GM23338 (cell line): ENCODE measurements at regions not wholly inside any gene's neighbourhood (a gene's known extent, or its start where the extent isn't known, plus 50 kb on each side); places are given as distances from the start of the nearest gene placed in this dataset.

Experiments used
- ATAC-seq: fragments of 200-7000 bp; cut with Tn5 transposase; 3 replicates; pipeline ENCODE4 v1.9.1; 2020
- DNase-seq: peaks from one replicate; pipeline ENCODE4 v3.0.0-alpha.2; 2015; ENCODE audit warnings: low spot score
- H2AFZ ChIP-seq: fragments of 200-600 bp; sonication (generic); 2 replicates; pipeline ENCODE4 v1.8.0; 2016; ENCODE audit warnings: antibody characterized with exemption, mild to moderate bottlenecking, moderate library complexity
- H3F3A ChIP-seq: fragments of 200-600 bp; sonication (generic); replicated peaks from 2 replicates; pipeline ENCODE4 v1.8.0; 2017; ENCODE audit warnings: antibody characterized with exemption, mixed run types, low read depth
- H3K27ac ChIP-seq: fragments of 200-600 bp; sonication (generic); 2 replicates; pipeline ENCODE4 v1.6.1; 2016; ENCODE audit warnings: low read depth
- H3K27me3 ChIP-seq: fragments of 200-600 bp; sonication (generic); 2 replicates; pipeline ENCODE4 v1.8.0; 2016; ENCODE audit warnings: mild to moderate bottlenecking, mixed run types, moderate library complexity; ENCODE audit not compliant: insufficient read depth
- H3K36me3 ChIP-seq: fragments of 200-600 bp; sonication (generic); 2 replicates; pipeline ENCODE4 v1.8.0; 2016; ENCODE audit warnings: mild to moderate bottlenecking; ENCODE audit not compliant: insufficient read depth
- H3K4me1 ChIP-seq: fragments of 200-600 bp; sonication (generic); 2 replicates; pipeline ENCODE4 v1.8.0; 2016; ENCODE audit warnings: mild to moderate bottlenecking, moderate library complexity; ENCODE audit not compliant: insufficient read depth
- H3K4me2 ChIP-seq: fragments of 200-600 bp; sonication (generic); 2 replicates; pipeline ENCODE4 v1.7.1; 2017; ENCODE audit warnings: mixed run types
- H3K4me3 ChIP-seq: fragments of 200-600 bp; sonication (generic); 2 replicates; pipeline ENCODE4 v1.6.1; 2016; ENCODE audit warnings: mixed run types
- H3K79me2 ChIP-seq: fragments of 200-600 bp; sonication (generic); replicated peaks from 2 replicates; pipeline ENCODE4 v1.8.0; 2017; ENCODE audit warnings: mild to moderate bottlenecking; ENCODE audit not compliant: insufficient read depth
- H3K9me2 ChIP-seq: fragments of 200-600 bp; sonication (generic); 2 replicates; pipeline ENCODE4 v1.8.0; 2017; ENCODE audit not compliant: insufficient read depth
- H4K20me1 ChIP-seq: fragments of 200-600 bp; sonication (generic); replicated peaks from 2 replicates; pipeline ENCODE4 v1.8.0; 2017; ENCODE audit warnings: mild to moderate bottlenecking; ENCODE audit not compliant: insufficient read depth
- H3K27ac Mint-ChIP-seq: 2 replicates; pipeline ENCODE4 v1.8.0; 2020; ENCODE audit warnings: inconsistent platforms, mild to moderate bottlenecking, moderate library complexity, mixed read lengths
- H3K27me3 Mint-ChIP-seq: 3 replicates; pipeline ENCODE4 v1.8.0; 2022; ENCODE audit warnings: low read depth, mild to moderate bottlenecking, moderate library complexity, mixed read lengths, inconsistent platforms; ENCODE audit not compliant: insufficient read depth, poor library complexity
- H3K36me3 Mint-ChIP-seq: 3 replicates; pipeline ENCODE4 v1.8.0; 2021; ENCODE audit warnings: low read depth, mild to moderate bottlenecking, inconsistent platforms, moderate library complexity, mixed read lengths
- H3K4me1 Mint-ChIP-seq: 3 replicates; pipeline ENCODE4 v1.8.0; 2020; ENCODE audit warnings: mild to moderate bottlenecking, inconsistent platforms, mixed read lengths
- H3K4me3 Mint-ChIP-seq: 3 replicates; pipeline ENCODE4 v1.8.0; 2021; ENCODE audit warnings: moderate library complexity, mild to moderate bottlenecking, inconsistent platforms, mixed read lengths
- H3K9me3 Mint-ChIP-seq: 3 replicates; pipeline ENCODE4 v1.8.0; 2020; ENCODE audit warnings: moderate library complexity, mild to moderate bottlenecking, inconsistent platforms, mixed read lengths
- CREB1 ChIP-seq: fragments of 250-450 bp; sonication (Bioruptor Pico); IDR thresholded peaks from 2 replicates; pipeline ENCODE4 v1.5.0; 2020; ENCODE audit warnings: low read depth, mild to moderate bottlenecking, moderate library complexity
- EZH2 ChIP-seq: fragments of 200-600 bp; sonication (generic); IDR thresholded peaks from one replicate; pipeline ENCODE4 v1.8.0; 2017; ENCODE audit warnings: antibody characterized with exemption, mild to moderate bottlenecking, low read depth; ENCODE audit not compliant: unreplicated experiment
- EZH2phosphoT487 ChIP-seq: fragments of 200-600 bp; sonication (generic); IDR thresholded peaks from one replicate; pipeline ENCODE4 v1.8.1; 2018; ENCODE audit warnings: antibody characterized with exemption; ENCODE audit not compliant: unreplicated experiment
- JUNB ChIP-seq: IDR thresholded peaks from one replicate; pipeline ENCODE4 v1.6.1; 2016; ENCODE audit warnings: antibody characterized with exemption; ENCODE audit not compliant: unreplicated experiment
- NANOG ChIP-seq: IDR thresholded peaks from 2 replicates; pipeline ENCODE4 v1.6.1; 2016; ENCODE audit warnings: antibody characterized with exemption, borderline replicate concordance
- POLR2AphosphoS5 ChIP-seq: IDR thresholded peaks from 2 replicates; pipeline ENCODE4 v1.6.1; 2016; ENCODE audit warnings: antibody characterized with exemption, low read depth
- REST ChIP-seq: IDR thresholded peaks from one replicate; pipeline ENCODE4 v1.6.1; 2018; ENCODE audit warnings: antibody characterized with exemption; ENCODE audit not compliant: unreplicated experiment
- STAT1 ChIP-seq: IDR thresholded peaks from one replicate; pipeline ENCODE4 v1.6.1; 2016; ENCODE audit warnings: antibody characterized with exemption; ENCODE audit not compliant: unreplicated experiment
- ZNF114 ChIP-seq: fragments of 250-450 bp; sonication (Bioruptor Pico); IDR thresholded peaks from 2 replicates; pipeline ENCODE4 v1.5.0; 2020; ENCODE audit warnings: mild to moderate bottlenecking, moderate library complexity
- ZNF331 ChIP-seq: fragments of 250-450 bp; sonication (Bioruptor Pico); IDR thresholded peaks from 2 replicates; pipeline ENCODE4 v1.5.0; 2020; ENCODE audit warnings: low read depth, mild to moderate bottlenecking, moderate library complexity
- ZNF462 ChIP-seq: fragments of 250-450 bp; sonication (Bioruptor Pico); IDR thresholded peaks from 2 replicates; pipeline ENCODE4 v1.5.0; 2020; ENCODE audit warnings: mild to moderate bottlenecking, moderate library complexity
- TF ChIP-seq, protein P1 (sequence below): IDR thresholded peaks from 2 replicates; pipeline ENCODE4 v1.6.1; 2016; ENCODE audit warnings: antibody characterized with exemption
- TF ChIP-seq, protein P2 (sequence below), 2 experiments: fragments of 200-600 bp in 1 of 2; sonication (generic) in 1 of 2; conservative IDR thresholded peaks; 2 replicates each; pipeline versions ENCODE4 v1.5.1 to v1.6.1; 2016 to 2017; ENCODE audit warnings: antibody characterized with exemption in 2 of 2, low read depth in 2 of 2, mild to moderate bottlenecking in 2 of 2, moderate library complexity in 1 of 2

GRCh38 chr17:79288950-79289349 is 214.3 kb downstream of the ENGASE start:
- H3K27me3 ChIP-seq = no peaks in the 10 kb centered on the region
- no peaks in the 10 kb centered on the region for H3F3A ChIP-seq
- no peak overlapping the region for H3K4me2 ChIP-seq
- no peaks in the 10 kb centered on the region for H3K36me3 Mint-ChIP-seq
- no peak overlapping the region for H3K4me3 Mint-ChIP-seq
- H3K79me2 ChIP-seq = no peaks in the 10 kb centered on the region
- H3K9me2 ChIP-seq = no peaks in the 10 kb centered on the region
- no peaks in the 10 kb centered on the region for H3K36me3 ChIP-seq
- TF ChIP-seq NANOG (no peak), EZH2 (no peak), CREB1 (no peak), REST (no peak), ZNF114 (CRISPR knock-in tag) (no peak), ZNF462 (CRISPR knock-in tag) (no peak), POLR2AphosphoS5 (no peak), ZNF331 (no peak), JUNB (no peak), STAT1 (no peak), EZH2phosphoT487 (no peak)
- TF ChIP-seq, protein P1, sequence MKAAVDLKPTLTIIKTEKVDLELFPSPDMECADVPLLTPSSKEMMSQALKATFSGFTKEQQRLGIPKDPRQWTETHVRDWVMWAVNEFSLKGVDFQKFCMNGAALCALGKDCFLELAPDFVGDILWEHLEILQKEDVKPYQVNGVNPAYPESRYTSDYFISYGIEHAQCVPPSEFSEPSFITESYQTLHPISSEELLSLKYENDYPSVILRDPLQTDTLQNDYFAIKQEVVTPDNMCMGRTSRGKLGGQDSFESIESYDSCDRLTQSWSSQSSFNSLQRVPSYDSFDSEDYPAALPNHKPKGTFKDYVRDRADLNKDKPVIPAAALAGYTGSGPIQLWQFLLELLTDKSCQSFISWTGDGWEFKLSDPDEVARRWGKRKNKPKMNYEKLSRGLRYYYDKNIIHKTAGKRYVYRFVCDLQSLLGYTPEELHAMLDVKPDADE = no peak
- TF ChIP-seq, protein P2, sequence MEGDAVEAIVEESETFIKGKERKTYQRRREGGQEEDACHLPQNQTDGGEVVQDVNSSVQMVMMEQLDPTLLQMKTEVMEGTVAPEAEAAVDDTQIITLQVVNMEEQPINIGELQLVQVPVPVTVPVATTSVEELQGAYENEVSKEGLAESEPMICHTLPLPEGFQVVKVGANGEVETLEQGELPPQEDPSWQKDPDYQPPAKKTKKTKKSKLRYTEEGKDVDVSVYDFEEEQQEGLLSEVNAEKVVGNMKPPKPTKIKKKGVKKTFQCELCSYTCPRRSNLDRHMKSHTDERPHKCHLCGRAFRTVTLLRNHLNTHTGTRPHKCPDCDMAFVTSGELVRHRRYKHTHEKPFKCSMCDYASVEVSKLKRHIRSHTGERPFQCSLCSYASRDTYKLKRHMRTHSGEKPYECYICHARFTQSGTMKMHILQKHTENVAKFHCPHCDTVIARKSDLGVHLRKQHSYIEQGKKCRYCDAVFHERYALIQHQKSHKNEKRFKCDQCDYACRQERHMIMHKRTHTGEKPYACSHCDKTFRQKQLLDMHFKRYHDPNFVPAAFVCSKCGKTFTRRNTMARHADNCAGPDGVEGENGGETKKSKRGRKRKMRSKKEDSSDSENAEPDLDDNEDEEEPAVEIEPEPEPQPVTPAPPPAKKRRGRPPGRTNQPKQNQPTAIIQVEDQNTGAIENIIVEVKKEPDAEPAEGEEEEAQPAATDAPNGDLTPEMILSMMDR (conservative IDR thresholded peaks at IDR 0.05; ENCODE audit: low read depth in 2 of 2) = no peak
- ATAC-seq (no peak), DNase-seq (no peak)
- H3K27ac ChIP-seq = no peak overlapping the region
- peaks cover 20% of the 10 kb centered on the region for H3K27me3 Mint-ChIP-seq
- no peak overlapping the region for H2AFZ ChIP-seq
- no peaks in the 10 kb centered on the region; the same call in 2 of the 3 replicates for H3K9me3 Mint-ChIP-seq
- H4K20me1 ChIP-seq = no peaks in the 10 kb centered on the region; the same call in 1 of the 2 replicates
- H3K4me3 ChIP-seq = no peak overlapping the region
- no peaks in the 10 kb centered on the region for H3K4me1 ChIP-seq
- H3K27ac Mint-ChIP-seq = no peak overlapping the region
- H3K4me1 Mint-ChIP-seq = peaks cover 14% of the 10 kb centered on the region
